Prostate gland (tissue), 2 donors: ENCODE measurements at regions not wholly inside any gene's neighbourhood (a gene's known extent, or its start where the extent isn't known, plus 50 kb on each side); places are given as distances from the start of the nearest gene placed in this dataset.

ENCODE experiments used
- DNase-seq: peaks from one replicate; pipeline ENCODE4 v3.0.0-alpha.2; 2019; ENCODE audit warnings: low spot score
- H3K27ac ChIP-seq, 2 donors: fragments of 200-600 bp; sonication (generic); 2 replicates each; pipeline ENCODE4 v1.5.1; 2017 to 2019
- H3K27me3 ChIP-seq: fragments of 200-600 bp; sonication (generic); replicated peaks from 2 replicates; pipeline ENCODE4 v1.5.1; 2019; ENCODE audit not compliant: insufficient read depth
- H3K36me3 ChIP-seq, 2 donors: fragments of 200-600 bp; sonication (generic); 1 replicate in 1 of 2; 2 replicates in 1 of 2; pipeline versions ENCODE4 v1.5.1 to v1.8.1; 2017 to 2019
- H3K4me1 ChIP-seq: fragments of 200-600 bp; sonication (generic); replicated peaks from 2 replicates; pipeline ENCODE4 v1.5.1; 2019
- H3K4me3 ChIP-seq, 2 donors: fragments of 200-600 bp; sonication (generic); 2 replicates each; pipeline ENCODE4 v1.5.1; 2017 to 2019
- H3K9me3 ChIP-seq: fragments of 200-600 bp; sonication (generic); 2 replicates; pipeline ENCODE4 v1.5.1; 2017
- CTCF ChIP-seq, 4 experiments: fragments of 200-600 bp in 2 of 4; fragments of 450-650 bp in 2 of 4; sonication (generic) in 2 of 4; IDR thresholded peaks; 1 replicate in 3 of 4; 2 replicates in 1 of 4; pipeline ENCODE4 v1.5.1; 2016 to 2019; ENCODE audit warnings: antibody characterized with exemption in 4 of 4, mild to moderate bottlenecking in 2 of 4, moderate library complexity in 2 of 4
- POLR2A ChIP-seq: fragments of 450-650 bp; IDR thresholded peaks from one replicate; pipeline ENCODE4 v1.6.1; 2016; ENCODE audit warnings: antibody characterized with exemption, mild to moderate bottlenecking
- POLR2AphosphoS5 ChIP-seq: sonication (generic); formaldehyde crosslinking; IDR thresholded peaks from one replicate; pipeline ENCODE4 v1.6.1; 2017; ENCODE audit warnings: antibody characterized with exemption
- WGBS: methylation state at CpG from one replicate; pipeline ENCODE4 v1.1.5; 2018; 5-methylcytosine and 5-hydroxymethylcytosine counted together
- intact Hi-C: fragments of 100-400 bp; cut with DNase I; formaldehyde crosslinking; loops from one replicate; pipeline ENCODE4 v1.14.2; 2022

GRCh38 chr16:65884018-65884417 lies 482.5 kb upstream of the CDH5 start:
- H3K9me3 ChIP-seq, result no peaks in the 10 kb centered on the region
- no peaks in the 10 kb centered on the region for H3K36me3 ChIP-seq
- DNase-seq, result no peak
- no peak for TF ChIP-seq POLR2A
- TF ChIP-seq POLR2AphosphoS5, result no peak
- TF ChIP-seq CTCF (IDR thresholded peaks at IDR 0.05), result no peak
- no peaks in the 10 kb centered on the region for H3K4me1 ChIP-seq
- WGBS, result 61% methylated on average over 4 of the region's 4 CpGs
- no peak overlapping the region for H3K4me3 ChIP-seq
- H3K27ac ChIP-seq, result no peak overlapping the region
- intact Hi-C loops, result no loop called here
- no peaks in the 10 kb centered on the region for H3K27me3 ChIP-seq

GRCh38 chr16:65878347-65878746 lies 488.1 kb upstream of the CDH5 start:
- Histone ChIP-seq H3K36me3 (no peaks in the 10 kb centered on the region), H3K27me3 (no peaks in the 10 kb centered on the region), H3K4me1 (no peaks in the 10 kb centered on the region), H3K4me3 (no peak overlapping the region), H3K27ac (no peak overlapping the region), H3K9me3 (no peaks in the 10 kb centered on the region)
- intact Hi-C loops, result no loop called here
- TF ChIP-seq CTCF (IDR thresholded peaks at IDR 0.05), result no peak
- TF ChIP-seq POLR2AphosphoS5, result no peak
- no peak for TF ChIP-seq POLR2A
- WGBS, result 85% methylated on average over 4 of the region's 4 CpGs
- no peak for DNase-seq

GRCh38 chr16:65876624-65877023 lies 489.9 kb upstream of the CDH5 start:
- H3K36me3 ChIP-seq, result no peaks in the 10 kb centered on the region
- WGBS, result 65% methylated on average over 1 of the region's 1 CpG
- no peaks in the 10 kb centered on the region for H3K4me1 ChIP-seq
- TF ChIP-seq POLR2A, result no peak
- no peak for TF ChIP-seq POLR2AphosphoS5
- no peak for TF ChIP-seq CTCF (IDR thresholded peaks at IDR 0.05)
- no peak overlapping the region for H3K27ac ChIP-seq
- intact Hi-C loops, result no loop called here
- no peaks in the 10 kb centered on the region for H3K9me3 ChIP-seq
- H3K27me3 ChIP-seq, result no peaks in the 10 kb centered on the region
- no peak for DNase-seq
- H3K4me3 ChIP-seq, result no peak overlapping the region

- Histone ChIP-seq H3K27me3 (no peaks in the 10 kb centered on the region), H3K4me3 (no peak overlapping the region), H3K4me1 (no peaks in the 10 kb centered on the region), H3K9me3 (no peaks in the 10 kb centered on the region), H3K27ac (no peak overlapping the region), H3K36me3 (no peaks in the 10 kb centered on the region)
- 83% methylated on average over 3 of the region's 3 CpGs for WGBS
- intact Hi-C loops, result no loop called here
- TF ChIP-seq POLR2AphosphoS5 (no peak), POLR2A (no peak), CTCF (IDR thresholded peaks at IDR 0.05) (no peak)
- DNase-seq, result no peak
These were observed 490.5 kb upstream of the CDH5 start for GRCh38 chr16:65876056-65876408.

GRCh38 chr16:65875381-65876055 lies 491.0 kb upstream of the CDH5 start:
- intact Hi-C loops, result no loop called here
- DNase-seq, result no peak
- no peaks in the 10 kb centered on the region for H3K27me3 ChIP-seq
- H3K36me3 ChIP-seq, result no peaks in the 10 kb centered on the region
- no peak overlapping the region for H3K27ac ChIP-seq
- TF ChIP-seq POLR2AphosphoS5, result no peak
- no peak for TF ChIP-seq POLR2A
- TF ChIP-seq CTCF (IDR thresholded peaks at IDR 0.05), result no peak
- 40% methylated on average over 6 of the region's 6 CpGs for WGBS
- H3K4me3 ChIP-seq, result no peak overlapping the region
- no peaks in the 10 kb centered on the region for H3K4me1 ChIP-seq
- no peaks in the 10 kb centered on the region for H3K9me3 ChIP-seq
